T-cell (primary cell): ENCODE measurements at regions not wholly inside any gene's neighbourhood (a gene's known extent, or its start where the extent isn't known, plus 50 kb on each side); places are given as distances from the start of the nearest gene placed in this dataset.

Experiments
- ATAC-seq, 4 experiments: fragments of 200-7000 bp in 3 of 4; fragments of 150-1000 bp in 1 of 4; cut with Tn5 transposase; replicated peaks in 1 of 4; 1 replicate in 3 of 4; 2 replicates in 1 of 4; pipeline ENCODE4 v1.10.0; 2021; ENCODE audit warnings: moderate library complexity in 3 of 4, mild to moderate bottlenecking in 2 of 4, moderate number of reproducible peaks in 1 of 4
- CTCF ChIA-PET, 2 donors: fragments of 300-600 bp; sonication (Branson Sonifier 250); formaldehyde crosslinking; loops; one replicate each; lab custom pipeline; 2022; ENCODE audit warnings: antibody characterized with exemption in 2 of 2; lab: Charles Lee
- POLR2A ChIA-PET, 2 donors: fragments of 300-600 bp; sonication (Branson Sonifier 250); formaldehyde crosslinking; loops; one replicate each; lab custom pipeline; 2022; ENCODE audit warnings: antibody characterized with exemption in 2 of 2; lab: Charles Lee
- DNase-seq, 35 experiments: peaks; one replicate each; pipeline versions ENCODE4 v3.0.0 to v3.0.0-alpha.2; 2013 to 2023
- H3K27ac ChIP-seq: one replicate; pipeline ENCODE4 v1.5.1; 2013; ENCODE audit warnings: low read length
- H3K27me3 ChIP-seq, 2 experiments: replicated peaks in 1 of 2; 1 replicate in 1 of 2; 2 replicates in 1 of 2; pipeline versions ENCODE4 v1.6.1 to v1.7.0; 2013; ENCODE audit warnings: low read length in 1 of 2, mixed read lengths in 1 of 2; ENCODE audit not compliant: control insufficient read depth in 2 of 2, insufficient read depth in 2 of 2; ENCODE audit errors: extremely low read depth in 1 of 2
- H3K36me3 ChIP-seq, 2 donors: 1 replicate in 1 of 2; 2 replicates in 1 of 2; pipeline versions ENCODE4 v1.6.1 to v1.7.0; 2013; ENCODE audit warnings: low read length in 1 of 2; ENCODE audit not compliant: control insufficient read depth in 2 of 2, insufficient read depth in 1 of 2; ENCODE audit errors: extremely low read depth in 1 of 2
- H3K4me1 ChIP-seq, 2 experiments: 1 replicate in 1 of 2; 2 replicates in 1 of 2; pipeline versions ENCODE4 v1.6.1 to v1.7.0; 2013; ENCODE audit warnings: low read length in 2 of 2, mixed read lengths in 1 of 2; ENCODE audit not compliant: insufficient read depth in 2 of 2, control insufficient read depth in 1 of 2; ENCODE audit errors: extremely low read depth in 1 of 2
- H3K4me3 ChIP-seq, 2 donors: 1 replicate in 1 of 2; 2 replicates in 1 of 2; pipeline versions ENCODE4 v1.5.1 to v1.7.0; 2013; ENCODE audit warnings: mild to moderate bottlenecking in 2 of 2, low read length in 1 of 2, moderate library complexity in 1 of 2; ENCODE audit not compliant: control insufficient read depth in 1 of 2; ENCODE audit errors: extremely low read depth in 1 of 2
- H3K9me3 ChIP-seq: 2 replicates; pipeline ENCODE4 v1.7.0; 2013
- H3K27ac Mint-ChIP-seq, 2 donors: one replicate each; pipeline ENCODE4 v1.8.0; 2020 to 2021; ENCODE audit warnings: mild to moderate bottlenecking in 2 of 2, mixed read lengths in 2 of 2
- H3K27me3 Mint-ChIP-seq, 2 donors: one replicate each; pipeline ENCODE4 v1.8.0; 2021 to 2022; ENCODE audit warnings: mixed read lengths in 2 of 2
- H3K36me3 Mint-ChIP-seq: one replicate; pipeline ENCODE4 v1.8.0; 2021; ENCODE audit warnings: mixed read lengths
- H3K4me1 Mint-ChIP-seq, 3 donors: one replicate each; pipeline ENCODE4 v1.8.0; 2020 to 2022; ENCODE audit warnings: mixed read lengths in 3 of 3, mild to moderate bottlenecking in 1 of 3
- H3K4me3 Mint-ChIP-seq, 3 donors: one replicate each; pipeline ENCODE4 v1.8.0; 2020 to 2022; ENCODE audit warnings: mild to moderate bottlenecking in 3 of 3, mixed read lengths in 3 of 3, moderate library complexity in 3 of 3
- H3K9me3 Mint-ChIP-seq, 3 donors: one replicate each; pipeline ENCODE4 v1.8.0; 2020 to 2022; ENCODE audit warnings: mixed read lengths in 3 of 3
- WGBS: methylation state at CpG from one replicate; pipeline ENCODE4 v1.1.5; 2013; ENCODE audit warnings: missing lambda C conversion rate; ENCODE audit not compliant: insufficient coverage; 5-methylcytosine and 5-hydroxymethylcytosine counted together

GRCh38 chr13:42394711-42395085 is 122.7 kb downstream of the AKAP11 start:
- H3K36me3 Mint-ChIP-seq = no peaks in the 10 kb centered on the region
- no peaks in the 10 kb centered on the region for H3K27me3 Mint-ChIP-seq
- Histone ChIP-seq H3K4me1 (peaks cover 46 to 51% of the 10 kb centered on the region in 2 experiments), H3K4me3 (no peak overlapping the region), H3K27ac (peak overlapping the region; percentile 79), H3K36me3 (no peaks in the 10 kb centered on the region), H3K27me3 (no peaks in the 10 kb centered on the region), H3K9me3 (no peaks in the 10 kb centered on the region)
- ChIA-PET CTCF (no interaction called here), POLR2A (interaction anchor here in 1 of 2 donors (1.0 kb wide), 1 partner anchor 16 kb away, joined by 3 read pairs; no protein-coding TSS in a partner anchor)
- H3K4me1 Mint-ChIP-seq = peaks cover 60 to 71% (median 61%) of the 10 kb centered on the region in 3 donors
- peak overlapping the region; percentile 64 to 71 (median 70) for H3K4me3 Mint-ChIP-seq
- H3K9me3 Mint-ChIP-seq = peaks cover 2 to 4% (median 3%) of the 10 kb centered on the region in 3 donors
- ATAC-seq (peak; percentile 5 to 41 (median 24)), DNase-seq (peak in 1 of 35 experiments; percentile 28)
- H3K27ac Mint-ChIP-seq = peak overlapping the region; percentile 98
- WGBS = 38% methylated on average over 2 of the region's 2 CpGs

- Histone ChIP-seq H3K4me1 (peaks cover 46 to 51% of the 10 kb centered on the region in 2 experiments), H3K36me3 (no peaks in the 10 kb centered on the region), H3K27me3 (no peaks in the 10 kb centered on the region), H3K4me3 (peak overlapping the region; percentile 8 to 40), H3K9me3 (no peaks in the 10 kb centered on the region), H3K27ac (peak overlapping the region; percentile 79)
- DNase-seq (peak in 2 of 35 experiments; percentile 18 to 23), ATAC-seq (peak in 3 of 4 experiments; percentile 4 to 14 (median 13))
- WGBS = 22% methylated on average over 10 of the region's 13 CpGs
- ChIA-PET POLR2A (interaction anchor here in 1 of 2 donors (1.0 kb wide), 1 partner anchor 17 kb away, joined by 3 read pairs; no protein-coding TSS in a partner anchor), CTCF (no interaction called here)
- Mint-ChIP-seq H3K36me3 (no peaks in the 10 kb centered on the region), H3K4me1 (peaks cover 61 to 72% (median 63%) of the 10 kb centered on the region in 3 donors), H3K9me3 (peaks cover 2 to 4% (median 3%) of the 10 kb centered on the region in 3 donors), H3K4me3 (peak overlapping the region; percentile 64 to 71 (median 70)), H3K27me3 (no peaks in the 10 kb centered on the region), H3K27ac (peak overlapping the region; percentile 98)
These were observed 123.3 kb downstream of the AKAP11 start for GRCh38 chr13:42395086-42395821.

- Mint-ChIP-seq H3K9me3 (peaks cover 2 to 4% (median 3%) of the 10 kb centered on the region in 3 donors), H3K4me3 (peak overlapping the region; percentile 14 to 71 (median 46)), H3K36me3 (no peaks in the 10 kb centered on the region), H3K27ac (peak overlapping the region; percentile 80 to 86), H3K4me1 (peaks cover 63 to 74% (median 66%) of the 10 kb centered on the region in 3 donors), H3K27me3 (no peaks in the 10 kb centered on the region)
- peak overlapping the region in 1 of 2 donors; percentile 10 for H3K4me3 ChIP-seq
- DNase-seq (peak in 22 of 35 experiments; percentile 12 to 56 (median 27)), ATAC-seq (peak in 2 of 4 experiments; percentile 35 to 66)
- ChIA-PET CTCF (interaction anchor here in 1 of 2 donors (0.8 kb wide), 1 partner anchor 19 kb away, joined by 3 read pairs; no protein-coding TSS in a partner anchor), POLR2A (no interaction called here)
- no peaks in the 10 kb centered on the region for H3K36me3 ChIP-seq
- 15% methylated on average over 6 of the region's 9 CpGs for WGBS
- H3K27ac ChIP-seq = peak overlapping the region; percentile 60
- H3K4me1 ChIP-seq = peaks cover 46 to 51% of the 10 kb centered on the region in 2 experiments
- H3K9me3 ChIP-seq = no peaks in the 10 kb centered on the region
- no peaks in the 10 kb centered on the region for H3K27me3 ChIP-seq
These were observed 124.5 kb downstream of the AKAP11 start for GRCh38 chr13:42396501-42396900.

- DNase-seq (no peak), ATAC-seq (no peak)
- H3K36me3 ChIP-seq = no peaks in the 10 kb centered on the region
- Mint-ChIP-seq H3K36me3 (no peaks in the 10 kb centered on the region), H3K4me3 (peak overlapping the region in 1 of 3 donors; percentile 71), H3K9me3 (peaks cover 2 to 4% (median 3%) of the 10 kb centered on the region in 3 donors), H3K4me1 (peaks cover 57 to 68% (median 60%) of the 10 kb centered on the region in 3 donors), H3K27ac (peak overlapping the region; percentile 80 to 86), H3K27me3 (no peaks in the 10 kb centered on the region)
- WGBS = no CpG with 5 or more reads among the region's 6 CpGs
- H3K4me3 ChIP-seq = no peak overlapping the region
- no peaks in the 10 kb centered on the region for H3K9me3 ChIP-seq
- CTCF ChIA-PET = interaction anchor here in 1 of 2 donors (0.8 kb wide), 1 partner anchor 19 kb away, joined by 3 read pairs; no protein-coding TSS in a partner anchor
- H3K27me3 ChIP-seq = no peaks in the 10 kb centered on the region
- POLR2A ChIA-PET = no interaction called here
- H3K4me1 ChIP-seq = peaks cover 43 to 49% of the 10 kb centered on the region in 2 experiments
- H3K27ac ChIP-seq = no peak overlapping the region
These were observed 125.1 kb downstream of the AKAP11 start for GRCh38 chr13:42396901-42397655.

GRCh38 chr13:42398533-42398932 is 126.6 kb downstream of the AKAP11 start:
- Mint-ChIP-seq H3K4me3 (no peak overlapping the region), H3K36me3 (no peaks in the 10 kb centered on the region), H3K9me3 (peaks cover 0 to 4% (median 0%) of the 10 kb centered on the region in 3 donors), H3K4me1 (peaks cover 43 to 56% (median 46%) of the 10 kb centered on the region in 3 donors), H3K27ac (no peak overlapping the region), H3K27me3 (no peaks in the 10 kb centered on the region)
- no peaks in the 10 kb centered on the region for H3K9me3 ChIP-seq
- no peaks in the 10 kb centered on the region for H3K27me3 ChIP-seq
- ChIA-PET CTCF (no interaction called here), POLR2A (no interaction called here)
- ATAC-seq (no peak), DNase-seq (no peak)
- no peak overlapping the region for H3K27ac ChIP-seq
- peaks cover 29 to 35% of the 10 kb centered on the region in 2 experiments for H3K4me1 ChIP-seq
- 90% methylated on average over 2 of the region's 4 CpGs for WGBS
- H3K36me3 ChIP-seq = no peaks in the 10 kb centered on the region
- no peak overlapping the region for H3K4me3 ChIP-seq

- Histone ChIP-seq H3K36me3 (no peaks in the 10 kb centered on the region), H3K4me1 (peaks cover 11 to 17% of the 10 kb centered on the region in 2 experiments), H3K4me3 (no peak overlapping the region), H3K27ac (no peak overlapping the region), H3K27me3 (no peaks in the 10 kb centered on the region), H3K9me3 (no peaks in the 10 kb centered on the region)
- Mint-ChIP-seq H3K27me3 (no peaks in the 10 kb centered on the region), H3K4me3 (no peak overlapping the region), H3K27ac (no peak overlapping the region), H3K9me3 (peaks cover 0 to 4% (median 0%) of the 10 kb centered on the region in 3 donors), H3K4me1 (peaks cover 27 to 41% (median 29%) of the 10 kb centered on the region in 3 donors), H3K36me3 (no peaks in the 10 kb centered on the region)
- CTCF ChIA-PET = no interaction called here
- ATAC-seq (no peak), DNase-seq (no peak)
- POLR2A ChIA-PET = no interaction called here
- WGBS = no CpG with 5 or more reads among the region's 1 CpG
These were observed 128.4 kb downstream of the AKAP11 start for GRCh38 chr13:42400188-42400833.
